Activated B cell treated with CpG ODN at 0.5 μM for 24 hours (primary cell): ENCODE measurements at regions not wholly inside any gene's neighbourhood (a gene's known extent, or its start where the extent isn't known, plus 50 kb on each side); places are given as distances from the start of the nearest gene placed in this dataset.

Source experiments
- ATAC-seq: fragments of 200-7000 bp; cut with Tn5 transposase; one replicate; pipeline ENCODE4 v1.10.0; 2021; ENCODE audit warnings: low read depth, mild to moderate bottlenecking, moderate library complexity
- CTCF ChIA-PET: fragments of 350-600 bp; sonication (Branson Sonifier 250); formaldehyde crosslinking; loops from one replicate; lab custom pipeline; 2021; ENCODE audit warnings: antibody characterized with exemption; lab: Charles Lee
- POLR2A ChIA-PET: fragments of 350-600 bp; sonication (Branson Sonifier 250); formaldehyde crosslinking; loops from one replicate; lab custom pipeline; 2021; ENCODE audit warnings: antibody characterized with exemption; lab: Charles Lee
- DNase-seq: peaks from one replicate; pipeline ENCODE4 v3.0.0; 2022
- H3K27ac Mint-ChIP-seq: one replicate; pipeline ENCODE4 v1.8.0; 2020; ENCODE audit warnings: mixed read lengths
- H3K27me3 Mint-ChIP-seq: one replicate; pipeline ENCODE4 v1.8.0; 2021; ENCODE audit warnings: mixed read lengths
- H3K36me3 Mint-ChIP-seq: one replicate; pipeline ENCODE4 v1.8.0; 2021; ENCODE audit warnings: low read depth, mixed read lengths
- H3K4me1 Mint-ChIP-seq: one replicate; pipeline ENCODE4 v1.8.0; 2021; ENCODE audit warnings: mixed read lengths
- H3K4me3 Mint-ChIP-seq: one replicate; pipeline ENCODE4 v1.8.0; 2020; ENCODE audit warnings: mild to moderate bottlenecking, mixed read lengths
- H3K9me3 Mint-ChIP-seq: one replicate; pipeline ENCODE4 v1.8.0; 2020; ENCODE audit warnings: mixed read lengths
- CTCF ChIP-seq: fragments of 200-600 bp; IDR thresholded peaks from one replicate; pipeline ENCODE4 v1.8.0; 2022; ENCODE audit warnings: antibody characterized with exemption, mild to moderate bottlenecking
- intact Hi-C: fragments of 100-400 bp; cut with micrococcal nuclease; formaldehyde crosslinking; loops from one replicate; pipeline ENCODE4 v1.15.1; 2024

- ChIA-PET POLR2A (no interaction called here), CTCF (no interaction called here)
- Mint-ChIP-seq H3K9me3 (peaks cover 11% of the 10 kb centered on the region), H3K36me3 (no peaks in the 10 kb centered on the region), H3K4me1 (no peaks in the 10 kb centered on the region), H3K27ac (no peak overlapping the region), H3K4me3 (no peak overlapping the region), H3K27me3 (no peaks in the 10 kb centered on the region)
- no peak for ATAC-seq
- DNase-seq, result no peak
- intact Hi-C loops, result no loop called here
- TF ChIP-seq CTCF, result no peak
Measured at GRCh38 chr5:165602529-165602928, 2097.1 kb downstream of the MAT2B start.

- ATAC-seq, result no peak
- Mint-ChIP-seq H3K9me3 (peaks cover 12% of the 10 kb centered on the region), H3K36me3 (no peaks in the 10 kb centered on the region), H3K4me1 (no peaks in the 10 kb centered on the region), H3K4me3 (no peak overlapping the region), H3K27ac (no peak overlapping the region), H3K27me3 (no peaks in the 10 kb centered on the region)
- no peak for TF ChIP-seq CTCF
- intact Hi-C loops, result no loop called here
- no peak for DNase-seq
- ChIA-PET POLR2A (no interaction called here), CTCF (no interaction called here)
Measured at GRCh38 chr5:165607026-165607425, 2101.6 kb downstream of the MAT2B start.

GRCh38 chr5:165609871-165610270 lies 2104.5 kb downstream of the MAT2B start:
- CTCF ChIA-PET, result no interaction called here
- H3K27ac Mint-ChIP-seq, result no peak overlapping the region
- ATAC-seq, result no peak
- H3K36me3 Mint-ChIP-seq, result no peaks in the 10 kb centered on the region
- TF ChIP-seq CTCF, result no peak
- POLR2A ChIA-PET, result no interaction called here
- no peak for DNase-seq
- no peaks in the 10 kb centered on the region for H3K27me3 Mint-ChIP-seq
- no peak overlapping the region for H3K4me3 Mint-ChIP-seq
- intact Hi-C loops, result no loop called here
- H3K4me1 Mint-ChIP-seq, result no peaks in the 10 kb centered on the region
- peaks cover 8% of the 10 kb centered on the region for H3K9me3 Mint-ChIP-seq

- Mint-ChIP-seq H3K9me3 (no peaks in the 10 kb centered on the region), H3K4me3 (no peak overlapping the region), H3K4me1 (no peaks in the 10 kb centered on the region), H3K36me3 (no peaks in the 10 kb centered on the region), H3K27ac (no peak overlapping the region), H3K27me3 (no peaks in the 10 kb centered on the region)
- ATAC-seq, result no peak
- ChIA-PET CTCF (interaction anchor here (1.0 kb wide), 1 partner anchor 14 kb away, joined by 4 read pairs; no protein-coding TSS in a partner anchor), POLR2A (no interaction called here)
- DNase-seq, result no peak
- intact Hi-C loops, result no loop called here
- TF ChIP-seq CTCF, result no peak
Measured at GRCh38 chr5:165616490-165617405, 2111.3 kb downstream of the MAT2B start.

GRCh38 chr5:165617491-165617890 lies 2112.1 kb downstream of the MAT2B start:
- no peak overlapping the region for H3K4me3 Mint-ChIP-seq
- H3K4me1 Mint-ChIP-seq, result no peaks in the 10 kb centered on the region
- no peak overlapping the region for H3K27ac Mint-ChIP-seq
- TF ChIP-seq CTCF, result no peak
- no peaks in the 10 kb centered on the region for H3K36me3 Mint-ChIP-seq
- intact Hi-C loops, result no loop called here
- DNase-seq, result no peak
- ChIA-PET POLR2A (no interaction called here), CTCF (interaction anchor here (1.0 kb wide), 1 partner anchor 13 kb away, joined by 4 read pairs; no protein-coding TSS in a partner anchor)
- H3K27me3 Mint-ChIP-seq, result no peaks in the 10 kb centered on the region
- no peak for ATAC-seq
- H3K9me3 Mint-ChIP-seq, result no peaks in the 10 kb centered on the region
